Mammary epithelial cell (primary cell): ENCODE measurements at regions not wholly inside any gene's neighbourhood (a gene's known extent, or its start where the extent isn't known, plus 50 kb on each side); places are given as distances from the start of the nearest gene placed in this dataset.

Experiments used
- EZH2 ChIP-seq: IDR thresholded peaks from 2 replicates; pipeline ENCODE4 v1.6.1; 2012; ENCODE audit warnings: low read length, inconsistent platforms, borderline replicate concordance
- TF ChIP-seq, protein P1 (sequence below), 2 donors: IDR thresholded peaks in 1 of 2; conservative IDR thresholded peaks in 1 of 2; 2 replicates each; pipeline ENCODE4 v1.5.1; 2011 to 2012; ENCODE audit warnings: inconsistent platforms in 2 of 2, low read length in 2 of 2, mild to moderate bottlenecking in 2 of 2, control low read depth in 1 of 2, low read depth in 1 of 2; ENCODE audit not compliant: insufficient read depth in 1 of 2; ENCODE audit errors: extremely low read depth in 1 of 2

DNA sequence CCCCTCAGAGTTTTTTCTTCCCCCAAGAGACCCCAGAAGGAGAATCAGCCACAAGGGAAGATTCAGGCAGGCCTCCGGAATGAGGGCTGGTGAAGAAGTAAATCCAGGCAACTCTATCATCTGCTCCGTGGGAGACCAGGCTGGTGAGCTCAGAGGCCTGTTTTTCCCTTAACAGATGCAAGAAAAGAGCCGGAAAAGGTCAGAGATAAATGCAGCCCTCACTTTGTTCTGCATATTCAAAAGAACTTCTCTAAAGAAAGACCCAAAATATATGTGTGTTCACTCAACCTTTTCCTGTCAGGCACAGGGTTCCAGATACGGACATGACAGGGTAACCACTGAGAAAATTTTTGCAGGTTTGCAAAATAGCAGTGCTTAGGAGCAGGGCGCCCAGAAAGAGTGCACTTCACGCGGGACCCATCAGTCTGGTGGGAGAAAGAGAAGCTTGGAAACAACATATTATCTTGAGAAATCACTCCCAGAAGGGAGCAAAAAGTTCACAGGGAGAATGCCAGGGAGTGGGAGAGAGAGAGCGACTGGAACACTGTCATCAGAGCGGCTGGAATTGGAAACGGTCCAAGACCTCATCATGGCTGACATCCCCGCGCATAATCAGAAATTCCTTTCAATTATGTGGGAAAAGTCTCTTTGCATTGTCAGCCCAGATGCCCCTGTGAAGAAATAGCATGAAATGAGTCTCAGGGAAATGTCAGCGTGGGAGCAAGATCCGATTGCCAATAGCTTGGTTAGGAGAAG is 244.8 kb upstream of the SLC14A2 start:
- TF ChIP-seq, protein P1, sequence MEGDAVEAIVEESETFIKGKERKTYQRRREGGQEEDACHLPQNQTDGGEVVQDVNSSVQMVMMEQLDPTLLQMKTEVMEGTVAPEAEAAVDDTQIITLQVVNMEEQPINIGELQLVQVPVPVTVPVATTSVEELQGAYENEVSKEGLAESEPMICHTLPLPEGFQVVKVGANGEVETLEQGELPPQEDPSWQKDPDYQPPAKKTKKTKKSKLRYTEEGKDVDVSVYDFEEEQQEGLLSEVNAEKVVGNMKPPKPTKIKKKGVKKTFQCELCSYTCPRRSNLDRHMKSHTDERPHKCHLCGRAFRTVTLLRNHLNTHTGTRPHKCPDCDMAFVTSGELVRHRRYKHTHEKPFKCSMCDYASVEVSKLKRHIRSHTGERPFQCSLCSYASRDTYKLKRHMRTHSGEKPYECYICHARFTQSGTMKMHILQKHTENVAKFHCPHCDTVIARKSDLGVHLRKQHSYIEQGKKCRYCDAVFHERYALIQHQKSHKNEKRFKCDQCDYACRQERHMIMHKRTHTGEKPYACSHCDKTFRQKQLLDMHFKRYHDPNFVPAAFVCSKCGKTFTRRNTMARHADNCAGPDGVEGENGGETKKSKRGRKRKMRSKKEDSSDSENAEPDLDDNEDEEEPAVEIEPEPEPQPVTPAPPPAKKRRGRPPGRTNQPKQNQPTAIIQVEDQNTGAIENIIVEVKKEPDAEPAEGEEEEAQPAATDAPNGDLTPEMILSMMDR (conservative IDR thresholded peaks at IDR 0.05 in 1 of 2, IDR thresholded peaks at IDR 0.05 in 1 of 2; ENCODE audit: extremely low read depth in 1 of 2, insufficient read depth in 1 of 2, low read depth in 1 of 2, low read length in 2 of 2): no peak
- TF ChIP-seq EZH2: no peak
